ENCODE measurements at regions not wholly inside any gene's neighbourhood (a gene's known extent, or its start where the extent isn't known, plus 50 kb on each side); places are given as distances from the start of the nearest gene placed in this dataset.

- no peak for DNase-seq
- Histone ChIP-seq H2AFZ (ENCODE audit: low read length) (no peak overlapping the region), H3K9me3 (ENCODE audit: low read length) (peaks cover 26% of the 10 kb centered on the region), H3K4me3 (ENCODE audit: low read length) (no peak overlapping the region), H3K27me3 (ENCODE audit: low read length) (no peaks in the 10 kb centered on the region), H3K27ac (ENCODE audit: low read length) (no peak overlapping the region), H3K9me2 (replicated peaks; ENCODE audit: insufficient read depth, low read length) (no peaks in the 10 kb centered on the region), H3K4me2 (ENCODE audit: low read depth, low read length, poor library complexity, severe bottlenecking) (no peak overlapping the region), H3K4me1 (ENCODE audit: low read length) (no peaks in the 10 kb centered on the region), H3K9ac (ENCODE audit: low read length) (no peak overlapping the region), H3K36me3 (ENCODE audit: insufficient read depth, low read length) (no peaks in the 10 kb centered on the region), H3K79me2 (ENCODE audit: low read length) (no peaks in the 10 kb centered on the region), H4K20me1 (ENCODE audit: insufficient read depth, low read depth, low read length) (no peaks in the 10 kb centered on the region)
These were observed 153.1 kb downstream of the PCDH17 start for GRCh38 chr13:57784633-57785032.

GRCh38 chr13:57787058-57787791 lies 155.7 kb downstream of the PCDH17 start:
- Histone ChIP-seq H3K4me1 (ENCODE audit: low read length) (no peaks in the 10 kb centered on the region), H3K4me2 (ENCODE audit: low read depth, low read length, poor library complexity, severe bottlenecking) (no peak overlapping the region), H3K79me2 (ENCODE audit: low read length) (no peaks in the 10 kb centered on the region), H3K9me3 (ENCODE audit: low read length) (peaks cover 9% of the 10 kb centered on the region), H3K27me3 (ENCODE audit: low read length) (no peaks in the 10 kb centered on the region), H3K36me3 (ENCODE audit: insufficient read depth, low read length) (no peaks in the 10 kb centered on the region), H3K27ac (ENCODE audit: low read length) (no peak overlapping the region), H2AFZ (ENCODE audit: low read length) (no peak overlapping the region), H4K20me1 (ENCODE audit: insufficient read depth, low read depth, low read length) (no peaks in the 10 kb centered on the region), H3K9me2 (replicated peaks; ENCODE audit: insufficient read depth, low read length) (no peaks in the 10 kb centered on the region), H3K9ac (ENCODE audit: low read length) (no peak overlapping the region), H3K4me3 (ENCODE audit: low read length) (no peak overlapping the region)
- no peak for DNase-seq

GRCh38 chr13:57799624-57800023 lies 168.1 kb downstream of the PCDH17 start:
- Histone ChIP-seq H3K9me3 (ENCODE audit: low read length) (peaks cover 14% of the 10 kb centered on the region), H3K36me3 (ENCODE audit: insufficient read depth, low read length) (no peaks in the 10 kb centered on the region), H3K27me3 (ENCODE audit: low read length) (no peaks in the 10 kb centered on the region), H3K4me3 (ENCODE audit: low read length) (no peak overlapping the region), H3K4me1 (ENCODE audit: low read length) (no peaks in the 10 kb centered on the region), H3K9me2 (replicated peaks; ENCODE audit: insufficient read depth, low read length) (no peaks in the 10 kb centered on the region), H3K4me2 (ENCODE audit: low read depth, low read length, poor library complexity, severe bottlenecking) (no peak overlapping the region), H3K79me2 (ENCODE audit: low read length) (no peaks in the 10 kb centered on the region), H3K9ac (ENCODE audit: low read length) (no peak overlapping the region), H4K20me1 (ENCODE audit: insufficient read depth, low read depth, low read length) (no peaks in the 10 kb centered on the region), H3K27ac (ENCODE audit: low read length) (no peak overlapping the region), H2AFZ (ENCODE audit: low read length) (no peak overlapping the region)
- DNase-seq, result no peak

GRCh38 chr13:57813651-57814050 lies 182.1 kb downstream of the PCDH17 start:
- DNase-seq, result no peak
- Histone ChIP-seq H2AFZ (ENCODE audit: low read length) (no peak overlapping the region), H4K20me1 (ENCODE audit: insufficient read depth, low read depth, low read length) (no peaks in the 10 kb centered on the region)

GRCh38 chr13:57815600-57815999 lies 184.1 kb downstream of the PCDH17 start:
- Histone ChIP-seq H3K9ac (ENCODE audit: low read length) (no peak overlapping the region), H3K27ac (ENCODE audit: low read length) (no peak overlapping the region), H4K20me1 (ENCODE audit: insufficient read depth, low read depth, low read length) (no peaks in the 10 kb centered on the region), H2AFZ (ENCODE audit: low read length) (no peak overlapping the region), H3K4me3 (ENCODE audit: low read length) (no peak overlapping the region), H3K9me3 (ENCODE audit: low read length) (peaks cover 37% of the 10 kb centered on the region), H3K4me1 (ENCODE audit: low read length) (no peaks in the 10 kb centered on the region), H3K36me3 (ENCODE audit: insufficient read depth, low read length) (no peaks in the 10 kb centered on the region), H3K9me2 (replicated peaks; ENCODE audit: insufficient read depth, low read length) (no peaks in the 10 kb centered on the region), H3K79me2 (ENCODE audit: low read length) (no peaks in the 10 kb centered on the region), H3K27me3 (ENCODE audit: low read length) (no peaks in the 10 kb centered on the region), H3K4me2 (ENCODE audit: low read depth, low read length, poor library complexity, severe bottlenecking) (no peak overlapping the region)
- DNase-seq, result no peak

More at GRCh38 chr13:57813651-57814050, 182.1 kb downstream of the PCDH17 start:
- peaks cover 38% of the 10 kb centered on the region for H3K9me3 ChIP-seq (ENCODE audit: low read length)
- no peaks in the 10 kb centered on the region for H3K79me2 ChIP-seq (ENCODE audit: low read length)
- no peaks in the 10 kb centered on the region for H3K27me3 ChIP-seq (ENCODE audit: low read length)
- no peaks in the 10 kb centered on the region for H3K4me1 ChIP-seq (ENCODE audit: low read length)
- H3K4me3 ChIP-seq (ENCODE audit: low read length), result no peak overlapping the region
- no peak overlapping the region for H3K4me2 ChIP-seq (ENCODE audit: low read depth, low read length, poor library complexity, severe bottlenecking)
- no peak overlapping the region for H3K27ac ChIP-seq (ENCODE audit: low read length)
- no peaks in the 10 kb centered on the region for H3K9me2 ChIP-seq (replicated peaks; ENCODE audit: insufficient read depth, low read length)
- H3K36me3 ChIP-seq (ENCODE audit: insufficient read depth, low read length), result no peaks in the 10 kb centered on the region
- no peak overlapping the region for H3K9ac ChIP-seq (ENCODE audit: low read length)

- no peak overlapping the region for H3K27ac ChIP-seq (ENCODE audit: low read length)
- H3K79me2 ChIP-seq (ENCODE audit: low read length), result no peaks in the 10 kb centered on the region
- no peaks in the 10 kb centered on the region for H3K27me3 ChIP-seq (ENCODE audit: low read length)
- H3K36me3 ChIP-seq (ENCODE audit: insufficient read depth, low read length), result no peaks in the 10 kb centered on the region
- H3K9me3 ChIP-seq (ENCODE audit: low read length), result peaks cover 39% of the 10 kb centered on the region
- H3K4me2 ChIP-seq (ENCODE audit: low read depth, low read length, poor library complexity, severe bottlenecking), result no peak overlapping the region
- H2AFZ ChIP-seq (ENCODE audit: low read length), result no peak overlapping the region
- H3K4me1 ChIP-seq (ENCODE audit: low read length), result no peaks in the 10 kb centered on the region
- H3K9me2 ChIP-seq (replicated peaks; ENCODE audit: insufficient read depth, low read length), result no peaks in the 10 kb centered on the region
- H3K9ac ChIP-seq (ENCODE audit: low read length), result no peak overlapping the region
- no peak overlapping the region for H3K4me3 ChIP-seq (ENCODE audit: low read length)
- no peaks in the 10 kb centered on the region for H4K20me1 ChIP-seq (ENCODE audit: insufficient read depth, low read depth, low read length)
- DNase-seq, result no peak
These were observed 189.4 kb downstream of the PCDH17 start for GRCh38 chr13:57820924-57821323.

- no peak overlapping the region for H2AFZ ChIP-seq (ENCODE audit: low read length)
- H3K79me2 ChIP-seq (ENCODE audit: low read length), result no peaks in the 10 kb centered on the region
- H3K27me3 ChIP-seq (ENCODE audit: low read length), result no peaks in the 10 kb centered on the region
- H3K9ac ChIP-seq (ENCODE audit: low read length), result no peak overlapping the region
- no peaks in the 10 kb centered on the region for H3K4me1 ChIP-seq (ENCODE audit: low read length)
- H3K27ac ChIP-seq (ENCODE audit: low read length), result no peak overlapping the region
- H4K20me1 ChIP-seq (ENCODE audit: insufficient read depth, low read depth, low read length), result no peaks in the 10 kb centered on the region
- H3K9me2 ChIP-seq (replicated peaks; ENCODE audit: insufficient read depth, low read length), result no peaks in the 10 kb centered on the region
- no peak for DNase-seq
- no peak overlapping the region for H3K4me3 ChIP-seq (ENCODE audit: low read length)
- peaks cover 40% of the 10 kb centered on the region for H3K9me3 ChIP-seq (ENCODE audit: low read length)
- no peak overlapping the region for H3K4me2 ChIP-seq (ENCODE audit: low read depth, low read length, poor library complexity, severe bottlenecking)
- no peaks in the 10 kb centered on the region for H3K36me3 ChIP-seq (ENCODE audit: insufficient read depth, low read length)
These were observed 192.2 kb downstream of the PCDH17 start for GRCh38 chr13:57823704-57824103.

- no peak overlapping the region for H2AFZ ChIP-seq (ENCODE audit: low read length)
- H3K36me3 ChIP-seq (ENCODE audit: insufficient read depth, low read length), result no peaks in the 10 kb centered on the region
- no peak overlapping the region for H3K27ac ChIP-seq (ENCODE audit: low read length)
- no peak overlapping the region for H3K9ac ChIP-seq (ENCODE audit: low read length)
- DNase-seq, result no peak
- H3K9me3 ChIP-seq (ENCODE audit: low read length), result peaks cover 40% of the 10 kb centered on the region
- H3K4me2 ChIP-seq (ENCODE audit: low read depth, low read length, poor library complexity, severe bottlenecking), result no peak overlapping the region
- H3K4me3 ChIP-seq (ENCODE audit: low read length), result no peak overlapping the region
- H3K4me1 ChIP-seq (ENCODE audit: low read length), result no peaks in the 10 kb centered on the region
- no peaks in the 10 kb centered on the region for H4K20me1 ChIP-seq (ENCODE audit: insufficient read depth, low read depth, low read length)
- H3K27me3 ChIP-seq (ENCODE audit: low read length), result no peaks in the 10 kb centered on the region
- no peaks in the 10 kb centered on the region for H3K79me2 ChIP-seq (ENCODE audit: low read length)
- H3K9me2 ChIP-seq (replicated peaks; ENCODE audit: insufficient read depth, low read length), result no peaks in the 10 kb centered on the region
These were observed 192.6 kb downstream of the PCDH17 start for GRCh38 chr13:57824121-57824520.
